ENCODE measurements at regions not wholly inside any gene's neighbourhood (a gene's known extent, or its start where the extent isn't known, plus 50 kb on each side); places are given as distances from the start of the nearest gene placed in this dataset.

DNA sequence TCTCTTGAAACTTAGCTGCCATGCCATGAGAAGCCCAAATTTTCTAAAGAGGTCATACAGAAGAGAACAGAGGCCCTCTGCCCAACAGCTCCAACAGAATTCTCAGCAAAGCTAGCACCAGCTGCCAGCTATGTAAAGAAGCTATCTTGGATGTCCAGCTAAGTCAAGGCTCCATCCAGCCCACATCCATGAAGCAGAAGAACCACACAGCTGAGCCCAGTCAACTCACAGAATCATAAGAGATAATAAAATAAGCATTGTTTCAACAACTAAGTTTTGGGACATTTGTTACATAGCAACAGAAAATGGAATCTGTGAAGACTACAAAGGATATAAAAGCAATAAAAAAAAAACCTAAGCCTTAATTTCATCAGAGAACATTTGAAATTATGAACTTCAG, 434.3 kb downstream of the TXNL1 start:
- Histone ChIP-seq H3K18ac (ENCODE audit: insufficient read length, low read depth, low read length) (no peak overlapping the region), H2AFZ (ENCODE audit: low read length) (no peak overlapping the region), H2BK20ac (ENCODE audit: low read depth, low read length, poor library complexity, severe bottlenecking) (no peak overlapping the region), H2BK5ac (ENCODE audit: insufficient read length, low read length) (no peak overlapping the region), H4K91ac (ENCODE audit: insufficient read length, low read depth, low read length) (no peak overlapping the region), H3K4me2 (ENCODE audit: insufficient read depth, insufficient read length, low read length) (no peak overlapping the region), H2BK120ac (ENCODE audit: low read depth, low read length, poor library complexity, severe bottlenecking) (no peak overlapping the region), H3K14ac (ENCODE audit: insufficient read depth, low read length) (no peak overlapping the region), H3K79me1 (ENCODE audit: insufficient read depth, low read depth, low read length, poor library complexity, severe bottlenecking) (no peaks in the 10 kb centered on the region), H4K5ac (ENCODE audit: insufficient read length, low read depth, low read length) (no peak overlapping the region), H4K8ac (replicated peaks; ENCODE audit: insufficient read length, low read depth, low read length) (no peak overlapping the region), H3K4me1 (ENCODE audit: insufficient read depth, low read length) (no peaks in the 10 kb centered on the region), H3K9me3 (ENCODE audit: control insufficient read depth, low read depth, low read length) (no peaks in the 10 kb centered on the region), H2BK12ac (ENCODE audit: insufficient read length, low read depth, low read length) (no peak overlapping the region), H3K4ac (ENCODE audit: low read depth, low read length) (no peak overlapping the region), H3K27ac (ENCODE audit: insufficient read length, low read depth, low read length) (no peak overlapping the region), H4K20me1 (ENCODE audit: control insufficient read depth, insufficient read depth, insufficient read length) (no peaks in the 10 kb centered on the region), H3K23ac (ENCODE audit: insufficient read length, low read depth, low read length) (no peak overlapping the region), H2BK15ac (ENCODE audit: low read depth, low read length) (no peak overlapping the region), H3K56ac (ENCODE audit: insufficient read length, low read depth, low read length) (no peak overlapping the region), H3K79me2 (ENCODE audit: insufficient read depth, low read length) (no peaks in the 10 kb centered on the region), H3K23me2 (ENCODE audit: insufficient read length, low read depth, low read length, poor library complexity, severe bottlenecking) (no peaks in the 10 kb centered on the region), H2AK5ac (ENCODE audit: insufficient read length, low read length) (no peak overlapping the region), H3K27me3 (ENCODE audit: insufficient read depth, low read length) (no peaks in the 10 kb centered on the region), H3K9ac (ENCODE audit: extremely low read depth, insufficient read length, low read length) (no peak overlapping the region), H3T11ph (ENCODE audit: low read length) (no peak overlapping the region)
- DNase-seq: no peak
- H3K9me3 Mint-ChIP-seq: peaks cover 8 to 9% of the 10 kb centered on the region in 2 experiments; a peak in 4 of 5 replicates
- H3K4me3 Mint-ChIP-seq: no peak overlapping the region
- TF ChIP-seq, protein P1, sequence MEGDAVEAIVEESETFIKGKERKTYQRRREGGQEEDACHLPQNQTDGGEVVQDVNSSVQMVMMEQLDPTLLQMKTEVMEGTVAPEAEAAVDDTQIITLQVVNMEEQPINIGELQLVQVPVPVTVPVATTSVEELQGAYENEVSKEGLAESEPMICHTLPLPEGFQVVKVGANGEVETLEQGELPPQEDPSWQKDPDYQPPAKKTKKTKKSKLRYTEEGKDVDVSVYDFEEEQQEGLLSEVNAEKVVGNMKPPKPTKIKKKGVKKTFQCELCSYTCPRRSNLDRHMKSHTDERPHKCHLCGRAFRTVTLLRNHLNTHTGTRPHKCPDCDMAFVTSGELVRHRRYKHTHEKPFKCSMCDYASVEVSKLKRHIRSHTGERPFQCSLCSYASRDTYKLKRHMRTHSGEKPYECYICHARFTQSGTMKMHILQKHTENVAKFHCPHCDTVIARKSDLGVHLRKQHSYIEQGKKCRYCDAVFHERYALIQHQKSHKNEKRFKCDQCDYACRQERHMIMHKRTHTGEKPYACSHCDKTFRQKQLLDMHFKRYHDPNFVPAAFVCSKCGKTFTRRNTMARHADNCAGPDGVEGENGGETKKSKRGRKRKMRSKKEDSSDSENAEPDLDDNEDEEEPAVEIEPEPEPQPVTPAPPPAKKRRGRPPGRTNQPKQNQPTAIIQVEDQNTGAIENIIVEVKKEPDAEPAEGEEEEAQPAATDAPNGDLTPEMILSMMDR (conservative IDR thresholded peaks at IDR 0.05): no peak
- H3K27me3 Mint-ChIP-seq (ENCODE audit: low read depth): no peaks in the 10 kb centered on the region
- no peak overlapping the region for H3K27ac Mint-ChIP-seq
- H3K4me1 Mint-ChIP-seq: no peaks in the 10 kb centered on the region
- H3K36me3 Mint-ChIP-seq (ENCODE audit: insufficient read depth in 1 of 3, low read depth in 3 of 3): peaks cover 3 to 5% (median 4%) of the 10 kb centered on the region in 3 experiments; a peak in 4 of 7 replicates
